ENCODE measurements at regions not wholly inside any gene's neighbourhood (a gene's known extent, or its start where the extent isn't known, plus 50 kb on each side); places are given as distances from the start of the nearest gene placed in this dataset.

- DNase-seq (ENCODE audit: low spot score): no peak
These were observed 607.1 kb downstream of the PCDH18 start for GRCh38 chr4:136925203-136925602.

GRCh38 chr4:136922066-136922465, 610.2 kb downstream of the PCDH18 start:
- DNase-seq (ENCODE audit: low spot score): no peak

- no peak for DNase-seq (ENCODE audit: low spot score)
These were observed 612.0 kb downstream of the PCDH18 start for GRCh38 chr4:136920092-136920881.

- no peak for DNase-seq (ENCODE audit: low spot score)
These were observed 613.5 kb downstream of the PCDH18 start for GRCh38 chr4:136918772-136919171.

GRCh38 chr4:136917312-136918110, 614.8 kb downstream of the PCDH18 start:
- DNase-seq (ENCODE audit: low spot score): no peak

GRCh38 chr4:136909626-136910025, 622.7 kb downstream of the PCDH18 start:
- DNase-seq (ENCODE audit: low spot score): no peak

- DNase-seq (ENCODE audit: low spot score): no peak
These were observed 624.2 kb downstream of the PCDH18 start for GRCh38 chr4:136908122-136908521.

GRCh38 chr4:136900696-136901095, 631.6 kb downstream of the PCDH18 start:
- DNase-seq (ENCODE audit: low spot score): no peak

- no peak for DNase-seq (ENCODE audit: low spot score)
These were observed 633.6 kb downstream of the PCDH18 start for GRCh38 chr4:136898590-136899248.

GRCh38 chr4:136893573-136893972, 638.7 kb downstream of the PCDH18 start:
- DNase-seq (ENCODE audit: low spot score): no peak

GRCh38 chr4:136881666-136882065, 650.6 kb downstream of the PCDH18 start:
- no peak for DNase-seq (ENCODE audit: low spot score)

- DNase-seq (ENCODE audit: low spot score): no peak
These were observed 658.7 kb downstream of the PCDH18 start for GRCh38 chr4:136873555-136873954.

GRCh38 chr4:136867465-136867864, 664.8 kb downstream of the PCDH18 start:
- DNase-seq (ENCODE audit: low spot score): no peak

- DNase-seq (ENCODE audit: low spot score): peak; percentile 30
These were observed 666.8 kb downstream of the PCDH18 start for GRCh38 chr4:136865526-136865925.

GRCh38 chr4:136864604-136865185, 667.6 kb downstream of the PCDH18 start:
- DNase-seq (ENCODE audit: low spot score): peak; percentile 74

GRCh38 chr4:136863756-136864155, 668.5 kb downstream of the PCDH18 start:
- no peak for DNase-seq (ENCODE audit: low spot score)

- DNase-seq (ENCODE audit: low spot score): no peak
These were observed 669.6 kb downstream of the PCDH18 start for GRCh38 chr4:136862653-136863052.

GRCh38 chr4:136861091-136861490, 671.2 kb downstream of the PCDH18 start:
- no peak for DNase-seq (ENCODE audit: low spot score)

- no peak for DNase-seq (ENCODE audit: low spot score)
These were observed 673.4 kb downstream of the PCDH18 start for GRCh38 chr4:136858903-136859302.

GRCh38 chr4:136855886-136856285, 676.4 kb downstream of the PCDH18 start:
- no peak for DNase-seq (ENCODE audit: low spot score)

- no peak for DNase-seq (ENCODE audit: low spot score)
These were observed 681.8 kb downstream of the PCDH18 start for GRCh38 chr4:136850446-136850845.

GRCh38 chr4:136847881-136848621, 684.2 kb downstream of the PCDH18 start:
- DNase-seq (ENCODE audit: low spot score): no peak

Data from putamen (tissue), 1 donor.